GM18951 (cell line): ENCODE measurements at regions not wholly inside any gene's neighbourhood (a gene's known extent, or its start where the extent isn't known, plus 50 kb on each side); places are given as distances from the start of the nearest gene placed in this dataset.
"Not testable (repeated sequence)": the region's sequence is repeated elsewhere in the genome, so short reads cannot be mapped to it uniquely, and the experiment has no call there.

Source experiments
- POLR2A ChIP-seq: IDR thresholded peaks from 4 replicates; pipeline ENCODE4 v1.6.1; 2011; ENCODE audit warnings: mild to moderate bottlenecking; ENCODE audit not compliant: insufficient read length, insufficient read depth; ENCODE audit errors: extremely low read depth
- in situ Hi-C: fragments of 300-500 bp; cut with MboI; formaldehyde crosslinking; loops from one replicate; pipeline ENCODE4 v1.12.0; 2022; ENCODE audit warnings: low sequenced_read_pairs, mixed read lengths, inconsistent platforms; ENCODE audit not compliant: unreplicated experiment

DNA sequence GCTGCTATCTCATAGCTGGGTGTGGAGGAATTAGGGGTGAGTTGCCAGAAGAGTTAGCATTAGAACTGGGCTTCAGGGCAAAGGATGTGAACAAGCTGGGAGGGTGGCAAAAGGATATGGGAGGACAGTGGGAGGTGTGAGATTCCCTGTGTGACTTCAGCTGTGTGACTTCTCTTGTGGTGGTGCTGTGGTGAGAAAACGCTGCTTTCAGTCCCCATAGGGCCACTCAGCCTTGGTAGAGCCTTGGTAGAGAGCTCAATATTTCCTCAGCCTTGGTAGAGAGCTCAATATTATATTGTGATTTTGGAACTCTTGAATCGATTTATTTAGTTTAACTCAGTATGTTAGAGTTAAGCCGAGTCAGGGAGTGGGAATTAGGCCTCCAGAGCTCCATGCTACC is 499.7 kb downstream of the EDEM1 start:
- in situ Hi-C loops = no loop called here
- TF ChIP-seq POLR2A = no peak

DNA sequence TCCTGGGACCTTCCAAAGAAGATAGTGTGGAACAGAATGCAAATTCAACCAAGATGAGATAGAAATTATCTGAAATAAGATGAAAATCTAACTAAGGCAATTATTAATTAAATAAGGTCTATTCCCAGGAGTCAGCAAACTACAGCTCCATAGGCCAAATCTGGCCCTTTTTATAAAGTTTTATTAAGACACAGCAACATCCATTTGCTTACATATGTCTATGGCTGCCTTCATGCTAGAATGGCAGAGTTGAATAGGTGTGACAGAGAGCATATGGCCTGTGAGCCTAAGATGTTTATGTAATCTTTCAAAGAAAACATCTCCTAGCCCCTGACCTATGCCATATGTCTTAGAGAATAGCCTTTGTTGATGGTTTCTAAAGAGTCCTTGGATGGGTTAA is 503.0 kb downstream of the EDEM1 start:
- in situ Hi-C loops = no loop called here
- no peak for TF ChIP-seq POLR2A

DNA sequence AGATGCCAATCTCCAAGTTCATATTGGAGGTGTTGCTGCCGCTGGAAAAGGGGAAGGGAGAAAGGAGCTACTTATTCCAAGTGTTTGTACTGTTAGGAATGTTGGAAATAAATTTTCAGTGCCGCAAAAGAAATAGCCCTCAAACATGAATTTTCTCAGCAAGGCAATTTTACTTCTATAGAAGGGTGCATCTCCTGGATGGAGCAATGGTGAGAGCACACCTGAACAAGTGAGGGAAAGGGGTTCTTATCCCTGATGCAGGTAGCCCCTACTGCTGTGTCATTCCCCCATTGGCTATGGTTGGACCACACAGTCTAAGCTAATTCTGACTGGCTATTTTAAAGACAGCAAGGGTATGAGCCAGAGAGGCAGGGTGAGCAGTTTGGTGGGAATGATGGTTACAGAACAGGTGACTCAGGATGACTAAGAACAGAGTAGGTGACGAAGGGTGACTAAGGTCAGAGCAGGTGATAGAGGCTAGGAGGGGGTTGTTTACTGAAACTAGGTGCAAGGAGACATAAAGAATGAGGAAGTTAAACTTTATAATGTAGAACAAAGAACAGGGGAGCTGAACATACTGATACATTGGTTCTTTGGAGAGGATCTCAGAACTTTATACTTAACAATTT is 503.5 kb downstream of the EDEM1 start:
- in situ Hi-C loops = no loop called here
- TF ChIP-seq POLR2A = no peak

DNA sequence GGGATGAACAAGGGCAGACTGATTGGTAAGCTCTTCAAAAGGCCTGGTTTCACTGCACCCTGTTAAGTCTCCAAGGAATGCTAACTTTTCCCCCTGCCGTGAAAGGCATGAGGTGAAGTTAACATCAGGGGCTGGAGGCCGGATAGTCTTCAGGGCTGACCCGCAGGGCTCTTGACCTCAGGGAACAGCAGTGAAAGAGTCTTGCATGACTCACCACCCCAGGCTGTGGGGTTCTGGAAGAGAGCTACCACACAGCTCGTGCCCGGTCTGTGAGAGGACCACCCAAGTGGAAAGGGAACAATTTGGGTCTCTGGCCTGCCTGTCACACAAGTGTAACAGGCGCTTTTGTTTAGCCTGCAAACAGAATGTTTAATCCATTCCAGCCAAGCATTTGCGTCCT is 504.9 kb downstream of the EDEM1 start:
- in situ Hi-C loops = no loop called here

DNA sequence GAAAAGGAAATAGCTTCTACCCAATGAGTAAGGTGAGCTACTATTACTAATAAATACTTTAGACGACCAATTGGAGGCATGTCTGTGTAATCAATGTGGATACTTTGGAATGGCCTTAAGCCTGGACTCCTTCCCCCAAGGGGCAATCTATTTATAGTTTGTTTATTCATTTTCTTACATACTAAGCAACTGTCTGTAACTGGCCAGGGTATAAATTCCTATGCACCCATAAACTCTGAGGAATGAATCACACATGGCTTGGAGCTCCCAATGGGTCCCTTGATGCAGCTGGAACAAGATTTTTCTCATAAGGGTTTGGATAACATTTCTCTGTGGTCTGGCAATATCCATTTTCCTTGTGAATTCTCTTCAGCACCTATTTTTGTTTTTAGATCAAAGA is 506.8 kb downstream of the EDEM1 start:
- in situ Hi-C loops = no loop called here
- no peak for TF ChIP-seq POLR2A

More for the DNA sequence above, 504.9 kb downstream of the EDEM1 start:
- no peak for TF ChIP-seq POLR2A

DNA sequence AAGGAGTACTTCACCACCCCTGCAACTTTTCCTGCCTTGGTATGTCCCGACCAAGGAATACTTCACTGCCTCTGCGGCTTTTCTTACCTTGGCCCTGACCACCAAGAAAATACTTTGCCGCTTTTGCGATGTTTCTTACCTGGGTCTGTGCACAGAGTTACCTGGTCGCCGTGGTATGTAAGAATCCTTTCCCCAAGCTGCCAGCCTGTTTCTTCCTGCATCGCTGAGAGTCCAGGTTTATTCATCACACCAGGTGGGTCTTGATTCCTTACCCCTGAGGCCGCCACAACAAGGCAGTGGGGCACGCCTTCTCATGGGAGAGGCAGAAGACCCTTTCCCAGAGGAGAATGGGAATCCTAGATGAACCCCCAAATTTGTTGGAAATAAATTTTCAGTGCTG is 511.3 kb downstream of the EDEM1 start:
- in situ Hi-C loops = no loop called here
- TF ChIP-seq POLR2A = no peak

DNA sequence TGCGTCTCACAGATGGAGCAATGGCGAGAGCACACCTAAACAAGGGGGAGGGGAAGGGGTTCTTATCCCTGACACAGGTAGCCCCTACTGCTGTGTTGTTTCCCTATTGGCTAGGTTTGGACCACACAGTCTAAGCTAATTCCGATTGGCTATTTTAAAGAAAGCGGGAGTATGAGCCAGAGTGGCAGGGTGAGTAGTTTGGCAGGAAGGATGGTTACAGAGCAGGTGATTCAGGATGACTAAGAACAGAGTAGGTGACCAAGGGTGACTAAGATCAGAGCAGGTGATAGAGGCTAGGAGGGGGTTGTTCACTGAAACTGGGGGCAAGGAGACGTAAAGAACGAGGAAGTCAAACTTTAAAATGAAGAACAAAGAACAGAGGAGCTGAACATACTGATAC is 511.8 kb downstream of the EDEM1 start:
- in situ Hi-C loops = no loop called here
- no peak for TF ChIP-seq POLR2A

DNA sequence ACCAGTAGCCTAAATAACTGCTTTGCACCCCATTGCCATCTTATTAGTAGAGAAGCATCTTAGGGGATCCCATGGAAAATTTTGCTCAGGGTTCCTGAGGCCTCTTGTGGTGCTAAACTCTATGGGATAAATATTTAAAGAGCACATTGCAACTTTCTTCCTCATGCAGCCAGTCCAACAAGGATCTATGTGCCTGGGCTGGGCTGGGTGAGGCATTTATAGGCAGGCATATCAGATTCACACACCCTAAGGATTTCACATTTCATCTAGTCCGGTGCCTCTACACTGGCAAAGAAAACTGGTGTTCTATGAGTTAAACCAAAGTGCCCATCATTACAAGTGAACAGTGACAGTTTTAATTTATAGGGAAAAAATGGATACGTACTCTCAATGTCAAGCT is 512.3 kb downstream of the EDEM1 start:
- no peak for TF ChIP-seq POLR2A
- in situ Hi-C loops = no loop called here

DNA sequence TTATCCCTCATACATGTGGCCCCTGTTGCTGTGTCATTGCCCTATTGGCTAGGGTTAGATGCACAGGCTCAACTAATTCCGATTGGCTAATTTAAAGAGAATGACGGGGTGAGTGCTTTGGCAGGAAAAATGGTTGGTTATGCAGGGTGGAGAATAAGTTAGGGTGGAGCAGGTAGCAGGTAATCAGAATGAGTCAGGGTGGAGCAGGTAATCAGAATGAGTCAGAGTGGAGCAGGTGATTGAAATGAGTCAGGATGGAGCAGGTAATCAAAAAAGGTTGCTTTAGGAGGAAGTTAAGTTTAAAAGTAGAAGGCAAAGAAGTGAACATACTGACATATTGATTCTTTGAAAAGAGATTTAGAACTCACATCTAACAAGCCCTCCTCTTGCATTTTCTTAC is 513.5 kb downstream of the EDEM1 start:
- in situ Hi-C loops = not testable (repeated sequence)

DNA sequence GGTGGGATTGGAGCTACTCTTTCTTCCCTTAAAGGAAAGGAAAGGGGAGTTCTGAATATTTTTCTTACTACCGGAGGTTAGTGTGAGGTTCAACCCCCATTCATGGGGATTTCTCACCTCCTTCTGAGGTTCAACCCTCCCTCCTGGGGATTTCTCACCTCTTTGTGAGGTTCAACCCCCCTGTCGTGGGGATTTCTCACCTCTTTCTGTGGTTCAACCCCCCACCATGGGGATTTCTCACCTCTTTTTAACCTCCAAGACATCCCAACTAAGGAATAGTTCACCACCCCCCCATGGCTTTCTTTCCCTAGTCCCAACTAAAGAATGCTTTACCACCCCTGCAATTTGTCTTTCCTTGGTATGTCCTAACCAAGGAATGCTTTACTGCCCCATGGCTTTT is 520.3 kb downstream of the EDEM1 start:
- in situ Hi-C loops = no loop called here
- TF ChIP-seq POLR2A = no peak

DNA sequence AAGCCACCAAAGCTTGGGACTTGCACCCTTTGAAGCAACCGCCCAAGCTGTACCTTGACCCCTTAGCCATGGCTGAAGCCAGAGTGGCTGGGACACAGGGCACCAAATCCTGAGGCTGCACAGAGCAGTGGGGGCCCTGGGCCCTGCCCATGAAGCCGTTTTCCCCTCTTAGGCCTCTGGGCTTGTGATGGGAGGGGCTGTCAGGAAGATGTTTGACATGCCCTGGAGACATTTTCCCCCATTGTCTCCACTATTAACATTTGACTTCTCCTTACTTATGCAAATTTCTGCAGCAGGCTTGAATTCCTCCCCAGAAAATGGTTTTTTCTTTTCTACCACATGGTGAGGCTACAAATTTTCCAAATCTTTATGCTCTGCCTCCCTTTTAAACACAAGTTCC is 522.2 kb downstream of the EDEM1 start:
- no peak for TF ChIP-seq POLR2A
- in situ Hi-C loops = no loop called here

DNA sequence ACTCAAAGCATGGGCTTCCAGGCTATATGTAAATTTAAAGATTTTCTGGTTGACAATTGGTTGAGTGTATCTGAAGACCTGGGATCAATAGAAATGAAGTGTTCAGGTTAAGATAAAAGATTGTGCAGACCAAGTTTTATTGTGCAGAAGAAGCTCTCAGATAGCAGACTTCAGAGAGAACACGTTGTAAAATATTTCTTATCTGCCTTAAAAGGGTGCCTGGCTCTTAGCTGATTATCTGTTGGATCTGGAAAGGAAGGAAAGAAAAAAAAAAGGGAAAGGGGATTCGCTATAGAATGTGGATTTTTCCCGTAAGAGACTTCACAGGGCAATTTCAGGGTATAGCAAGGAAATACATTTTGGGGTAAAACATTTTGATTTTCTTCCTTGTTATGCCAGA is 523.2 kb downstream of the EDEM1 start:
- TF ChIP-seq POLR2A = no peak
- in situ Hi-C loops = no loop called here

DNA sequence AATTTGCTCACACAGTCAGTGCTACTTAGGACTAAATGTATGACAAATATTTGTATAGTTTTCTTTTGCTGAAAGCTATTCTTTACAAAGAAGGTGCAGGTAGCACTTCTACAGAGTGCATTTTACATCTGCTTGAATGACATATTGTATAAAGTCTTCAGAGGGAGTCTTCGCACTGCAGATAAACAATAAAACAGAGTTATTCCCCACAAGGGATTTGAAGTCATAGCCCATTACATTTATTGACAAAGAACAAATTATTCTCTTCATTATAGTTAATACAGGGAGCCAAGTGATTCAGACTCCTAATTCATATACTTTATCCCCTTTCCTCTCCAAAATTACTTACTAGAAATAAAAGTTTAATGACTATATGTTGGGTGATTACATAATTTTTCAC is 529.7 kb downstream of the EDEM1 start:
- TF ChIP-seq POLR2A = no peak
- in situ Hi-C loops = no loop called here

DNA sequence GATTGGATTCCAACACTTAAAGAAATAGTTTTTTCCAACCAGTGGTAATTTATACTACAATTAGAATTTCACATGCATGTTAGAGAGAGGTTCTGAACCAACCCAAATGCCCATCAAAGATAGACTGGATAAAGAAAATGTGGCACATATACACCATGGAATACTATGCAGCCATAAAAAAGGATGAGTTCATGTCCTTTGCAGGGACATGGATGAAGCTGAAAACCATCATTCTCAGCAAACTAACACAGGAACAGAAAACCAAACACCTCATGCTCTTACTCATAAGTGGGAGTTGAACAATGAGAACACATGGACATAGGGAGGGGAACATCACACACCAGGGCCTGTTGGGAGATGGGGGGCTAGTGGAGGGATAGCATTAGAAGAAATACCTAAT is 532.2 kb downstream of the EDEM1 start:
- in situ Hi-C loops = not testable (repeated sequence)

DNA sequence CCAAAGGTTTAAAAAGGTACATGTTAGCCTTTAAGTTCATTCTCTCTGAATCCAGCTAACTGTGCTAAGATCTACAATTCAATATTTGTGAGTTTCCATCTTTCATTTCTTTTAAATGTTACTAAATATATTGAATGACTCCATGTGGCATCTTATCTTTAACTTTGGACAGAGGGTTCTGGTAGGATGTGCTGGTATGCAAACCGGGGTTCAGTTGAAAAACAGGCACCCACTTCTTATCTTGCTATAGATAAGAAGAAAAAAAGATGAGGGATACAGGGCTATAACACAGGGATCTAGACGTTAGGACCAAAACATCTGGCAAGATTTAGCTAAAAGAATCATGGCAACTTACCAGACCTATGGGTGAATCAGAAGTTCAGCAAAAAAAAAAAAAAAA is 538.3 kb downstream of the EDEM1 start:
- TF ChIP-seq POLR2A = no peak
- in situ Hi-C loops = no loop called here
